OCI-LY1 (cell line): ENCODE measurements at regions not wholly inside any gene's neighbourhood (a gene's known extent, or its start where the extent isn't known, plus 50 kb on each side); places are given as distances from the start of the nearest gene placed in this dataset.

Source experiments
- H2AFZ ChIP-seq: fragments of 200-600 bp; sonication (generic), shearing (Covaris generic); 2 replicates; pipeline ENCODE4 v1.6.0; 2014; ENCODE audit warnings: antibody characterized with exemption, mild to moderate bottlenecking, low read length
- H3F3A ChIP-seq: fragments of 200-600 bp; sonication (generic), shearing (Covaris generic); 2 replicates; pipeline ENCODE4 v1.6.0; 2014; ENCODE audit warnings: mild to moderate bottlenecking, antibody characterized with exemption, low read length, moderate library complexity; ENCODE audit not compliant: insufficient read depth
- H3K27ac ChIP-seq: fragments of 200-600 bp; sonication (generic); 2 replicates; pipeline ENCODE4 v1.5.1; 2014; ENCODE audit warnings: low read length, mixed run types, mild to moderate bottlenecking, low read depth; ENCODE audit not compliant: poor library complexity, severe bottlenecking
- H3K27me3 ChIP-seq: fragments of 200-600 bp; sonication (generic); 2 replicates; pipeline ENCODE4 v1.6.0; 2014; ENCODE audit warnings: antibody characterized with exemption, mild to moderate bottlenecking, low read length, moderate library complexity; ENCODE audit not compliant: insufficient read depth
- H3K36me3 ChIP-seq: fragments of 200-600 bp; sonication (generic); 2 replicates; pipeline ENCODE4 v1.6.1; 2014; ENCODE audit warnings: mild to moderate bottlenecking, antibody characterized with exemption, low read length, moderate library complexity, mixed read lengths; ENCODE audit not compliant: insufficient read depth
- H3K4me1 ChIP-seq: fragments of 200-600 bp; sonication (generic); 2 replicates; pipeline ENCODE4 v1.5.1; 2014; ENCODE audit warnings: mild to moderate bottlenecking, low read length, moderate library complexity; ENCODE audit not compliant: insufficient read depth, severe bottlenecking
- H3K4me2 ChIP-seq: fragments of 200-600 bp; sonication (generic), shearing (Covaris generic); 2 replicates; pipeline ENCODE4 v1.6.1; 2014; ENCODE audit warnings: low read length
- H3K4me3 ChIP-seq: fragments of 200-600 bp; sonication (generic); 2 replicates; pipeline ENCODE4 v1.5.1; 2014; ENCODE audit warnings: low read length, low read depth, mild to moderate bottlenecking, mixed read lengths; ENCODE audit not compliant: poor library complexity, severe bottlenecking
- H3K79me2 ChIP-seq: fragments of 200-600 bp; shearing (Covaris generic); 2 replicates; pipeline ENCODE4 v1.6.1; 2016; ENCODE audit warnings: mixed run types, low read length, mixed read lengths; ENCODE audit not compliant: insufficient read depth
- H3K9ac ChIP-seq: fragments of 200-600 bp; sonication (generic), shearing (Covaris generic); 2 replicates; pipeline ENCODE4 v1.6.1; 2014; ENCODE audit warnings: mild to moderate bottlenecking, low read length, mixed read lengths
- H3K9me2 ChIP-seq: fragments of 200-600 bp; sonication (generic), shearing (Covaris generic); 2 replicates; pipeline ENCODE4 v1.6.1; 2014; ENCODE audit warnings: low read depth, mild to moderate bottlenecking, low read length, mixed read lengths
- H3K9me3 ChIP-seq: fragments of 200-600 bp; shearing (Covaris generic); 2 replicates; pipeline ENCODE4 v1.6.1; 2014; ENCODE audit warnings: low read length, mixed read lengths
- H4K20me1 ChIP-seq: fragments of 200-600 bp; sonication (generic), shearing (Covaris generic); 2 replicates; pipeline ENCODE4 v1.6.0; 2016; ENCODE audit warnings: mild to moderate bottlenecking, low read length; ENCODE audit not compliant: insufficient read depth
- CTCF ChIP-seq: fragments of 200-600 bp; sonication (generic), shearing (Covaris generic); IDR thresholded peaks from 2 replicates; pipeline ENCODE4 v1.5.1; 2017; ENCODE audit warnings: mild to moderate bottlenecking, antibody characterized with exemption, low read length, moderate library complexity, mixed read lengths
- EZH2 ChIP-seq: fragments of 200-600 bp; sonication (generic), shearing (Covaris generic); IDR thresholded peaks from 2 replicates; pipeline ENCODE4 v1.8.0; 2017; ENCODE audit warnings: borderline replicate concordance, mixed run types, mild to moderate bottlenecking, antibody characterized with exemption, low read length, moderate library complexity, mixed read lengths

- H3K4me1 ChIP-seq = no peaks in the 10 kb centered on the region
- no peaks in the 10 kb centered on the region for H3K9me2 ChIP-seq
- H3K4me2 ChIP-seq = no peak overlapping the region
- no peaks in the 10 kb centered on the region for H3K27me3 ChIP-seq
- H3K79me2 ChIP-seq = no peaks in the 10 kb centered on the region
- no peaks in the 10 kb centered on the region for H3F3A ChIP-seq
- H2AFZ ChIP-seq = no peak overlapping the region
- H3K27ac ChIP-seq = no peak overlapping the region
- no peak overlapping the region for H3K9ac ChIP-seq
- H3K36me3 ChIP-seq = no peaks in the 10 kb centered on the region
- no peaks in the 10 kb centered on the region for H3K9me3 ChIP-seq
- no peak for TF ChIP-seq CTCF
- no peak for TF ChIP-seq EZH2
- H3K4me3 ChIP-seq = no peak overlapping the region
- H4K20me1 ChIP-seq = no peaks in the 10 kb centered on the region
Measured at GRCh38 chr17:72525225-72526015, 404.6 kb downstream of the SOX9 start.

GRCh38 chr17:72526769-72527168 lies 405.9 kb downstream of the SOX9 start:
- TF ChIP-seq CTCF (no peak), EZH2 (no peak)
- H3K9me2 ChIP-seq = no peaks in the 10 kb centered on the region
- no peaks in the 10 kb centered on the region for H3K36me3 ChIP-seq
- no peaks in the 10 kb centered on the region for H3F3A ChIP-seq
- H3K4me1 ChIP-seq = no peaks in the 10 kb centered on the region
- H3K9me3 ChIP-seq = no peaks in the 10 kb centered on the region
- no peak overlapping the region for H2AFZ ChIP-seq
- no peak overlapping the region for H3K4me2 ChIP-seq
- H3K4me3 ChIP-seq = no peak overlapping the region
- no peaks in the 10 kb centered on the region for H3K27me3 ChIP-seq
- no peaks in the 10 kb centered on the region for H3K79me2 ChIP-seq
- no peak overlapping the region for H3K27ac ChIP-seq
- H3K9ac ChIP-seq = no peak overlapping the region
- no peaks in the 10 kb centered on the region for H4K20me1 ChIP-seq

GRCh38 chr17:72527789-72528188 lies 407.0 kb downstream of the SOX9 start:
- H3K4me1 ChIP-seq = no peaks in the 10 kb centered on the region
- TF ChIP-seq CTCF (no peak), EZH2 (no peak)
- H3F3A ChIP-seq = no peaks in the 10 kb centered on the region
- H3K79me2 ChIP-seq = no peaks in the 10 kb centered on the region
- no peaks in the 10 kb centered on the region for H3K9me3 ChIP-seq
- no peaks in the 10 kb centered on the region for H4K20me1 ChIP-seq
- no peak overlapping the region for H2AFZ ChIP-seq
- H3K4me2 ChIP-seq = no peak overlapping the region
- H3K36me3 ChIP-seq = no peaks in the 10 kb centered on the region
- H3K27ac ChIP-seq = no peak overlapping the region
- no peak overlapping the region for H3K4me3 ChIP-seq
- no peaks in the 10 kb centered on the region for H3K27me3 ChIP-seq
- H3K9me2 ChIP-seq = no peaks in the 10 kb centered on the region
- H3K9ac ChIP-seq = no peak overlapping the region
